ENCODE measurements at regions not wholly inside any gene's neighbourhood (a gene's known extent, or its start where the extent isn't known, plus 50 kb on each side); places are given as distances from the start of the nearest gene placed in this dataset.

DNA sequence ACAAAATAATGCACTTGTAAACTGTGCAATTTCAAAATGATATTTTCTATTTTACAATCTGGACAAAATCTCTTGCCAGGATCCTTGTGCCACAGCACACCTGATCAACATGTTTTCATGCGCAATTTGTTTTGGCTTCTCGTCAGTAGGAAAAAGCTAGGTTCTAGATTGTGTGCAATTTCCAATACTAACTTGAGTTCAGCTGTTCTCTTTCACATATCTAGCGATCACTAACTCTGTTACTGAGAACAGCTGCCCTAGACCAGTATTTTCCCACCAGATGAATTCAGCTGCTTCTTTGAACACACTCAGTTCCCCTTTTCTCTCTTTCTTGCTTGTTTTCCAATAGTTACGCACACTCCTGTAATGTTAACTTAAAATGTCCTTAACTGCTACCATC, 131.2 kb downstream of the MAGEB5 start:
- no peak for DNase-seq

DNA sequence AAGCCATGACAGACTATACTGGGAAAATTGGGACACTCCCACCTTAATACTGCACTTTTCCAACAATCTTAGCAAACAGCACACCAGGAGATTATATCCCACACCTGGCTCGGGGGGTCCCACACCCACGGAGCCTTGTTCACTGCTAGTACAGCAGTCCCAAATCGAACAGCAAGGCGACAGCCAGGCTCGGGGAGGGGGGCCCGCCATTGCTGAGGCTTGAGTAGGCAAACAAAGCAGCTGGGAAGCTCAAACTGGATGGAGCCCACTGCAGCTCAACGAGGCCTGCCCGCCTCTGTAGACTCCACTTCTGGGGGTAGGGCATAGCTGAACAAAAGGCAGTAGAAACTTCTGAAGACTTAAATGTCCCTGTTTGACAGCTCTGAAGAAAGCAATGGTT, 118.3 kb downstream of the MAGEB5 start:
- no peak for DNase-seq

DNA sequence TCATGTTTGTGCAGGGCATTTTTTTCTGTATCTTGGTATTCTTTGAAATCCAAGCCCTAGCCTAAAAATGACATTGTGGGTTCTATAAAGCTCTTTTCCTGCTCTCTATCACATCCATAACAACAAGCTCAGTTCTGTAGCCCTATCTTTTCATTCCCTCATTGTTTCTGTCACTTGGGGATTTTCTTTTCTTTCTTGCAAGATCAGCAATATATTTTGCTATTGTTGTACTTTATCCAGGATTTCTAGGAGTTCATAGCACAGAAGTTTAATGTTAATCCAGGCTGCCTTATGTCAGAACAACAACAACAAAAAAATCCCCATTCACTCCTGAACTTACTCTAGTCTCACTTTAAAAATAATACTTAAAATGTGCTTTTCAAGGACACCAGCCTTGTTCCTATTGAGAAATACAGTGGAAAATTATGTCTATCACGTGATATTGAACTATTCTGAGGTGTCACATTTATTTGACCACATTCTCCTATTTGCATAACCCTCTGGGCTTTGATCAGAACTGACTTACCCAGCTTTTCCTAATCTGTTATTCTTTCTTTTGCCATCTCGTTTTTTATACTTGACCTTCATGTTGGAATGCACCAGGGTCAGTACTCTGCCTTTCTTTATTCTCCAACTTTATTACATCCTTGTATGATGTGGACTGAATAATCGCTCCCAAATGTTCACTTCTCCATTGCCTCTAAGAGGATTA, 112.8 kb downstream of the MAGEB5 start:
- no peak for DNase-seq

DNA sequence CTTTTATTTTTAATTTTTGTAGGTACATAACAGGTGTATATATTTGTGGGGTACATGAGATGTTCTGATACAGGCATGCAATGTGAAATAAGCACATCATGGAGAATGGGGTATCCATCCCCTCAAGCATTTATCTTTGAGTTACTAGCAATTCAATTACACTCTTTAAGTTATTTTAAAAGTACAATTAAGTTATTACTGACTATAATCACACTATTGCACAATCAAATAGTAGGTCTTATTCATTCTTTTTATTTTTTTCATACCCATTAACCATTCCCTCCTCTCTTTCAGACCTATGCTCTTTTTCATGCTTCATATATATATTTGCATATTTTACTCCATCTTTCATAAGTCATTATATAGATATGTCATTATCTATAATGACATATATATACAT, 93.3 kb downstream of the MAGEB5 start:
- no peak for DNase-seq

DNA sequence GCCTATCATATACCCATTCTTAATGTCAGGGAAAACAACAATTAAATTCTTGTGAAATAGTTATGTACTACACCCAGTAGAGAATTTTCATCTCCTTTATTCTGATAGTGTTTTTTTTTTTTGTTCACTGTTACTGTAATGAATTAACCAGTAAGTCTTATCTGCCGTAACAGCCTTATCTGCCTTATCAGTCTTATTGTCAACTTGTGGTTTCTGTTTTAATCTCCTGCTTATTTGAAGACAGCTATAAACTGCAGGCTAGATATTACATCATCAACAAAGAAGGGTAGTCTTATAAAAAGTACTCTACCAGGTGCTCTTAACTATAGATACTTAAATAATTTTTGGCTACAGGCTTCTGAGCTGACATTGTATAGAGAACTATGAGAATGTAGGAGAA, 79.5 kb downstream of the MAGEB5 start:
- peak; percentile 5 for DNase-seq

DNA sequence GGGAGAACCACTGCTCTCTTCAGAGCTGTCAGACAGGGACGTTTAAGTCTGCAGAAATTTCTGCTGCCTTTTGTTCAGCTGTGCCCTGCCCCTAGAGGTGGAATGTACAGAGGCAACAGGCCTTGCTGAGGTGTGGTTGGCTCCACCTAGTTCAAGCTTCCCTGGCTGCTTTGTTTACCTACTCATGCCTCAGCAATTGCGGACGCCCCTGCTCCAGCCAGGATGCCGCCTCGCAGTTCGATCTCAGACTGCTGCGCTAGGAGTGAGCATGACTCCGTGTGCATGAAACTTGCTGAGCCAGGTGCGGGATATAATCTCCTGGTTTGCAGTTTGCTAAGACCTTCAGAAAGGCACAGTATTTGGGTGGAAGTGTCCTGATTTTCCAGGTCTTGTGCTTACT, 70.9 kb downstream of the MAGEB5 start:
- DNase-seq = no peak

All from dermis blood vessel endothelial cell (primary cell).